K562 (cell line): ENCODE measurements at regions not wholly inside any gene's neighbourhood (a gene's known extent, or its start where the extent isn't known, plus 50 kb on each side); places are given as distances from the start of the nearest gene placed in this dataset.

Source experiments
- ATAC-seq: fragments of 200-7000 bp; cut with Tn5 transposase; 3 replicates; pipeline ENCODE4 v1.9.1; 2020; ENCODE audit warnings: moderate library complexity
- BruUV-seq: library from RNA; stranded (reverse); fragments of 400-500 nt; replicated peaks from 2 replicates; lab custom pipeline; 2021; lab: Mats Ljungman, UMichigan
- CTCF ChIA-PET: fragments of 300-600 bp; formaldehyde crosslinking; extraction: SDS; loops from one replicate; lab custom pipeline; 2021; ENCODE audit warnings: low intra/inter-chr PET ratio; lab: Yijun Ruan, JAX
- POLR2A ChIA-PET: fragments of 300-600, 350-650 bp; sonication (Branson Sonifier 250); formaldehyde crosslinking; extraction: SDS; loops from one replicate; lab custom pipeline; 2021; ENCODE audit warnings: antibody characterized with exemption, inconsistent platforms; lab: Yijun Ruan, JAX
- DNase-seq, 4 experiments: peaks; one replicate each; pipeline versions ENCODE4 v3.0.0 to v3.0.0-alpha.2; 2011 to 2018; ENCODE audit warnings: low spot score in 3 of 4, mixed read lengths in 3 of 4; ENCODE audit errors: extremely low read depth in 1 of 4
- FAIRE-seq: peaks from 2 replicates; lab custom pipeline; 2011; peaks lifted over from hg19 to GRCh38; lab: Jason Lieb, UNC
- H2AFZ ChIP-seq: 2 replicates; pipeline ENCODE4 v1.6.0; 2011; ENCODE audit warnings: low read depth, low read length, control low read depth, inconsistent platforms
- H3K27ac ChIP-seq: fragments of 200-600 bp; 3 replicates; pipeline ENCODE4 v1.8.0; 2011; ENCODE audit warnings: low read depth, mild to moderate bottlenecking, control low read depth, inconsistent platforms, low read length, moderate library complexity, mixed read lengths; ENCODE audit errors: extremely low read depth
- H3K27me3 ChIP-seq, 2 experiments: fragments of 300-600 bp in 1 of 2; 2 replicates in 1 of 2; 3 replicates in 1 of 2; pipeline versions ENCODE4 v1.6.0 to v1.8.0; 2011; ENCODE audit warnings: inconsistent platforms in 2 of 2, low read length in 2 of 2, mild to moderate bottlenecking in 1 of 2, mixed read lengths in 1 of 2, moderate library complexity in 1 of 2; ENCODE audit not compliant: control insufficient read depth in 2 of 2, insufficient read depth in 2 of 2
- H3K36me3 ChIP-seq: fragments of 300-600 bp; 3 replicates; pipeline ENCODE4 v1.8.0; 2011; ENCODE audit warnings: mild to moderate bottlenecking, low read length, inconsistent platforms; ENCODE audit not compliant: control insufficient read depth, insufficient read depth
- H3K4me1 ChIP-seq, 2 experiments: fragments of 200-600 bp in 1 of 2; replicated peaks in 1 of 2; 2 replicates in 1 of 2; 3 replicates in 1 of 2; pipeline versions ENCODE4 v1.5.1 to v1.8.0; 2011; ENCODE audit warnings: inconsistent platforms in 2 of 2, low read length in 2 of 2, mild to moderate bottlenecking in 1 of 2, mixed read lengths in 1 of 2, moderate library complexity in 1 of 2; ENCODE audit not compliant: control insufficient read depth in 2 of 2, insufficient read depth in 2 of 2
- H3K4me2 ChIP-seq: 2 replicates; pipeline ENCODE4 v1.6.1; 2011; ENCODE audit warnings: low read length, control low read depth, inconsistent platforms, mixed read lengths; ENCODE audit not compliant: insufficient read depth
- H3K4me3 ChIP-seq: fragments of 200-600 bp; sonication (generic), shearing (Covaris generic); 2 replicates; pipeline ENCODE4 v1.5.1; 2016; ENCODE audit warnings: control low read depth, inconsistent platforms
- H3K79me2 ChIP-seq: fragments of 200-600 bp; 3 replicates; pipeline ENCODE4 v1.8.0; 2011; ENCODE audit warnings: low read length, inconsistent platforms; ENCODE audit not compliant: control insufficient read depth, insufficient read depth
- H3K9ac ChIP-seq, 2 experiments: 2 replicates each; pipeline versions ENCODE4 v1.6.0 to v1.6.1; 2011; ENCODE audit warnings: low read depth in 2 of 2, low read length in 2 of 2, control low read depth in 1 of 2, inconsistent platforms in 1 of 2, mild to moderate bottlenecking in 1 of 2, mixed read lengths in 1 of 2; ENCODE audit not compliant: insufficient read depth in 1 of 2
- H3K9me1 ChIP-seq: one replicate; pipeline ENCODE4 v1.6.0; 2011; ENCODE audit warnings: inconsistent platforms, mild to moderate bottlenecking, low read length, moderate library complexity; ENCODE audit not compliant: control insufficient read depth, insufficient read depth
- H3K9me3 ChIP-seq: replicated peaks from 2 replicates; pipeline ENCODE4 v1.5.1; 2011; ENCODE audit warnings: low read depth, low read length, inconsistent platforms; ENCODE audit not compliant: control insufficient read depth, insufficient read depth
- H4K20me1 ChIP-seq: replicated peaks from 2 replicates; pipeline ENCODE4 v1.6.1; 2011; ENCODE audit warnings: low read length, inconsistent platforms, mixed read lengths; ENCODE audit not compliant: control insufficient read depth, insufficient read depth
- FOXM1 ChIP-seq, 2 experiments: fragments of 450-650 bp in 1 of 2; sonication (generic) in 1 of 2; formaldehyde crosslinking in 1 of 2; IDR thresholded peaks; 2 replicates each; pipeline versions ENCODE4 v1.6.1 to v1.9.0; 2017 to 2022; ENCODE audit warnings: low read depth in 2 of 2, mild to moderate bottlenecking in 2 of 2, missing genetic modification reagents in 1 of 2, moderate library complexity in 1 of 2
- HMG20A ChIP-seq: fragments of 450-650 bp; formaldehyde crosslinking; conservative IDR thresholded peaks from 2 replicates; pipeline ENCODE4 v1.4.0; 2020; ENCODE audit warnings: mild to moderate bottlenecking, mixed read lengths
- MEF2A ChIP-seq: IDR thresholded peaks from 2 replicates; pipeline ENCODE4 v1.6.1; 2011; ENCODE audit warnings: low read depth, mild to moderate bottlenecking, low read length, moderate library complexity; ENCODE audit not compliant: control insufficient read depth
- MTA3 ChIP-seq: fragments of 450-650 bp; formaldehyde crosslinking; IDR thresholded peaks from 2 replicates; pipeline ENCODE4 v1.6.1; 2017; ENCODE audit warnings: mild to moderate bottlenecking, borderline replicate concordance
- PHF8 ChIP-seq: fragments of 200-600 bp; sonication (generic); IDR thresholded peaks from 2 replicates; pipeline ENCODE4 v1.6.1; 2012; ENCODE audit warnings: mixed run types, mild to moderate bottlenecking, inconsistent platforms, low read length, moderate library complexity, borderline replicate concordance
- WGBS: fragments of 100-300 bp; shearing (Covaris generic); methylation state at CpG from one replicate; pipeline ENCODE4 v1.1.6; 2016; ENCODE audit warnings: low coverage, mixed read lengths; ENCODE audit not compliant: insufficient coverage; ENCODE audit errors: missing lambda C conversion rate; 5-methylcytosine and 5-hydroxymethylcytosine counted together
- in situ Hi-C: fragments of 300-500 bp; cut with MboI; formaldehyde crosslinking; loops from 4 replicates; pipeline ENCODE4 v1.15.0; 2018; ENCODE audit warnings: inconsistent platforms, mixed read lengths
- intact Hi-C: fragments of 100-400 bp; cut with micrococcal nuclease; formaldehyde crosslinking; loops from 2 replicates; pipeline ENCODE4 v1.14.2; 2022
- TF ChIP-seq, protein P1 (sequence below): fragments of 450-650 bp; formaldehyde crosslinking; IDR thresholded peaks from 2 replicates; pipeline ENCODE4 v1.4.0; 2022; ENCODE audit warnings: missing genetic modification characterization

DNA sequence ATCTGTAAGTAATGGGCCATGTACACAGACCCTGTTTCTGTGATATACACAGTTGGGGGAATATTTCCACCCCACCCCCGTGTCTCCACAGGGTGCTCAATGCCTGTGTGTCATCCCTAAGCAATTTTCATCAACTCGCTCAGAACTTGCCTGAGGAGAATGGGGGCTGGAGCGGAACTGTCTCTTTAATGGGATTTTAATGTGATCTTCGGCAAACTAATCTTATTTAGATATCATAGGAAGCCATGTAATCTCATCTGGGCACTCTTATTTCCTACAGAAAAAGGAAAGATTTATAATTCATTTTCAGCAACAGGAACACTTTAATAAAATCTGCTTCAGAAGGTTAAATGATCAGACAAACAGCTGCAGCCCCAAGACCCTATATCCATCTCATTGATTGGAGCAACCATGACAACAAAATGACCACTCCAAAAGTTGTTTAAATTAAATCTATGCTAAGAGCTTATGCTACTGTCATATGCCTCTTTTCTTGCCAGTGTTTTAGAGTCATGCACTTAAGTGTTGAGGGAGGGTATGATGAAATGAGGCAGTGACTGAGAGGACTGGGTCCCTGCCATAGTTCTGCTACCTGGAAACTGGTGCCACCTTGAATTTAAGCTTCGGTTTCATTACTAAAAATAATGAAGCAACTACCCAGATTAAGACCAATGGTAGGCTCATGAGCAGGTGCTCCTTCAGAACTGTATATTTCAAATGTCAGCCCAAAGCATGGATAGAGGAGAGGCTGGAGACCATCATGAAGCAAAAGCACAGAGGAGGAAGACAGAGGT, 183.1 kb upstream of the DDX18 start:
- Histone ChIP-seq H3K9me3 (no peaks in the 10 kb centered on the region), H3K27me3 (no peaks in the 10 kb centered on the region), H3K9me1 (no peaks in the 10 kb centered on the region), H3K4me1 (no peaks in the 10 kb centered on the region), H3K9ac (no peak overlapping the region), H3K27ac (no peak overlapping the region), H2AFZ (no peak overlapping the region), H3K4me2 (no peak overlapping the region), H4K20me1 (no peaks in the 10 kb centered on the region), H3K4me3 (no peak overlapping the region), H3K36me3 (no peaks in the 10 kb centered on the region), H3K79me2 (no peaks in the 10 kb centered on the region)
- ATAC-seq (no peak), DNase-seq (no peak), FAIRE-seq (no peak)
- no peak for TF ChIP-seq MTA3
- no peak for TF ChIP-seq FOXM1 (IDR thresholded peaks at IDR 0.05; ENCODE audit: low read depth)
- no peak for TF ChIP-seq FOXM1 (CRISPR knock-in tag; IDR thresholded peaks at IDR 0.05; ENCODE audit: low read depth)
- no peak for TF ChIP-seq HMG20A (CRISPR knock-in tag)
- no peak for TF ChIP-seq MEF2A
- TF ChIP-seq, protein P1, sequence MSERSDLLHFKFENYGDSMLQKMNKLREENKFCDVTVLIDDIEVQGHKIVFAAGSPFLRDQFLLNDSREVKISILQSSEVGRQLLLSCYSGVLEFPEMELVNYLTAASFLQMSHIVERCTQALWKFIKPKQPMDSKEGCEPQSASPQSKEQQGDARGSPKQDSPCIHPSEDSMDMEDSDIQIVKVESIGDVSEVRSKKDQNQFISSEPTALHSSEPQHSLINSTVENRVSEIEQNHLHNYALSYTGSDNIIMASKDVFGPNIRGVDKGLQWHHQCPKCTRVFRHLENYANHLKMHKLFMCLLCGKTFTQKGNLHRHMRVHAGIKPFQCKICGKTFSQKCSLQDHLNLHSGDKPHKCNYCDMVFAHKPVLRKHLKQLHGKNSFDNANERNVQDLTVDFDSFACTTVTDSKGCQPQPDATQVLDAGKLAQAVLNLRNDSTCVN (CRISPR knock-in tag): no peak
- no peak for TF ChIP-seq PHF8
- in situ Hi-C loops (no loop called here), intact Hi-C loops (no loop called here)
- 0% methylated on average over 5 of the region's 5 CpGs for WGBS
- ChIA-PET CTCF (no interaction called here), POLR2A (no interaction called here)
- no TSS peak for BruUV-seq
